SK-N-MC (cell line): ENCODE measurements at regions not wholly inside any gene's neighbourhood (a gene's known extent, or its start where the extent isn't known, plus 50 kb on each side); places are given as distances from the start of the nearest gene placed in this dataset.

Experiments
- DNase-seq: peaks from one replicate; pipeline ENCODE4 v3.0.0-alpha.2; 2011; ENCODE audit warnings: low read depth, low spot score
- H3K27ac ChIP-seq: fragments of 200-600 bp; sonication (generic); 2 replicates; pipeline ENCODE4 v1.5.1; 2016; ENCODE audit warnings: mixed run types
- H3K36me3 ChIP-seq: fragments of 200-600 bp; sonication (generic); 2 replicates; pipeline ENCODE4 v1.6.1; 2017; ENCODE audit warnings: antibody characterized with exemption, low read length, mixed read lengths; ENCODE audit not compliant: insufficient read depth
- H3K4me3 ChIP-seq: fragments of 200-600 bp; sonication (generic); 2 replicates; pipeline ENCODE4 v1.5.1; 2016
- H3K9ac ChIP-seq: fragments of 200-600 bp; sonication (generic); 2 replicates; pipeline ENCODE4 v1.8.0; 2017; ENCODE audit warnings: mixed run types, mixed read lengths; ENCODE audit not compliant: insufficient read length
- H3K9me3 ChIP-seq: fragments of 200-600 bp; sonication (generic); 2 replicates; pipeline ENCODE4 v1.6.1; 2017; ENCODE audit warnings: low read depth, mild to moderate bottlenecking, antibody characterized with exemption, low read length, moderate library complexity, mixed read lengths
- EZH2 ChIP-seq: fragments of 200-600 bp; sonication (generic); IDR thresholded peaks from one replicate; pipeline ENCODE4 v1.6.1; 2017; ENCODE audit warnings: antibody characterized with exemption
- FOXP2 ChIP-seq: optimal IDR thresholded peaks from 2 replicates; pipeline ENCODE3; 2011; ENCODE audit warnings: mild to moderate bottlenecking, moderate library complexity; ENCODE audit not compliant: insufficient read depth; ENCODE audit errors: extremely low read length, control extremely low read depth
- POLR2AphosphoS5 ChIP-seq: IDR thresholded peaks from 2 replicates; pipeline ENCODE4 v1.6.1; 2012; ENCODE audit warnings: mild to moderate bottlenecking, low read depth, low read length, borderline replicate concordance

DNA sequence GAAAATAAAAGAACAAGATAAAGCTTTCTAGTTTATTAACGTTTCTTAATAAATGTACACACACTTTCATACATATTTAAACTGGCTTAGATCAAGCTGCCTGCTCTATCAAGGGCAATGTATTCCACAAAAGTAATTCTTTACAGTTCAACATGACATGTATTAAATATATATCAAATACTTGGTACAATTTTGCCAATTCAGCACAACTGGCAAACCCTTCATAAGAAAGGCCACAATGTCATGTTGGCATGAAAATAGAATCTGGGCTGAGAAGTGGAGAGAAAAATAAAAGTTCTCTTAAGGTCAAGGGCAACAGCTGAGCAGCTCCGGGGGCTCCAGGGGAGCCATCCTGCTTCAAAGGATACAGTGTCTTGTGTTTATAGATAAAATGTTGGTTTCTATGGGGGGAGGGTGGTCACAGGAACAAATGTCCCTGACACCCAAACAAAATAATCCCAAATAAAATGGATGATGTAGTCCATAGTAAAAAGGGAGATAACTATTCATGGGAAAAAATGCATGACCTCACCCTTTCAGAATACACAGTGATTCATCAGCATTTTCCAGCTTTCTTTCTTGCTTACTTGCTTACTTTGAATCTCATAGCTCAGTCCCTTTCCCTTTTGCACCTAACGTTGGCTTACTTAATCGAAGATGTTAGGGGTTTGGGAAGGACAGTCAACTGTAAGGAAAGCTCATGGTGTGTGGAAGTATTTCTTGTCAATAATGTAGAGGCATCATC, 494.9 kb downstream of the NYAP2 start:
- no peaks in the 10 kb centered on the region for H3K9me3 ChIP-seq
- no peak overlapping the region for H3K9ac ChIP-seq
- H3K4me3 ChIP-seq: no peak overlapping the region
- no peaks in the 10 kb centered on the region for H3K36me3 ChIP-seq
- H3K27ac ChIP-seq: no peak overlapping the region
- TF ChIP-seq POLR2AphosphoS5 (no peak), FOXP2 (no peak), EZH2 (no peak)
- no peak for DNase-seq

DNA sequence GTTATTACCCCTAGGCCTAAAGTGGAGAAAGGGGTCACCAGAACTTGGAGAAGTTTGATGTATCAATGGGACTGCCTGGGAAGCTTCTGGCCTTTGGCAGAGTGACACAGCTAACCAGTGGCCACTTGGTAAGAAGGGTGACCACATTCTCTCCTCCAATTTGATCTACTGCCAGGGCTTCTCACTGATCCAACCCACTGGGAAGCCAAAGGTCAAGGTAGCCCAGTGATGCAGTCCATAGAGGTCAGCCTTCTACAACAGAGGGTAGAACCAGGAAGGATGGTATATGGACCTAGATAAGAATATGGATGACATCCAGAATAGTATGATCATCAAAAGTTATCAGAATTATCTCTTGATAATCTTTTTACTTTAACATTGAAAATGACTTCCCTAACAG, 493.6 kb downstream of the NYAP2 start:
- Histone ChIP-seq H3K4me3 (no peak overlapping the region), H3K9ac (no peak overlapping the region), H3K36me3 (no peaks in the 10 kb centered on the region), H3K9me3 (no peaks in the 10 kb centered on the region), H3K27ac (no peak overlapping the region)
- TF ChIP-seq FOXP2: no peak
- DNase-seq: no peak

- Histone ChIP-seq H3K27ac (no peak overlapping the region), H3K9ac (no peak overlapping the region), H3K36me3 (no peaks in the 10 kb centered on the region), H3K4me3 (no peak overlapping the region), H3K9me3 (no peaks in the 10 kb centered on the region)
- no peak for DNase-seq
- no peak for TF ChIP-seq FOXP2
- no peak for TF ChIP-seq POLR2AphosphoS5
- TF ChIP-seq EZH2: no peak
These were observed 492.3 kb downstream of the NYAP2 start for GRCh38 chr2:225891771-225892170.

- no peaks in the 10 kb centered on the region for H3K36me3 ChIP-seq
- H3K9ac ChIP-seq: no peak overlapping the region
- TF ChIP-seq POLR2AphosphoS5 (no peak), FOXP2 (no peak), EZH2 (no peak)
- DNase-seq: no peak
- H3K4me3 ChIP-seq: no peak overlapping the region
- no peaks in the 10 kb centered on the region for H3K9me3 ChIP-seq
- no peak overlapping the region for H3K27ac ChIP-seq
These were observed 491.5 kb downstream of the NYAP2 start for GRCh38 chr2:225891013-225891412.

DNA sequence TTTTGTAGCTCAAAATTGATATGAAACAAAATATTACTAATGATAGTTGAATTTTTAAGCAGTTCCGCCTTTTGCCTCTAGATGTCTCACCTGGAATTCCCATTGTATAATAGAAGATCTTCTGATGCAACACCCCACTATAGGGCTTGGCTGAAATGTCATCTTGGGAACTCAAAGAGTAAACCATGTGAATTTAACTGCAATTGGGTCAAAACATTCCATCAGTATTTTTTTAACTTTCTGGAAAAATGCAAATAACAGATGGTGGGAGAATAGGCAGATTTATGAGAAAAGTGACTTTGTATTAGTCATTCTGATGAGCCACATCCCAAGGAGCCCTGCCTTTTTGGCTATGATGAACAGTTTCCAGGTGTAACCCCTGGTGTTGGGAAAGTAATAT, 489.9 kb downstream of the NYAP2 start:
- DNase-seq: peak; percentile 44
- TF ChIP-seq EZH2: no peak
- TF ChIP-seq POLR2AphosphoS5: no peak
- TF ChIP-seq FOXP2: no peak
- no peak overlapping the region for H3K9ac ChIP-seq
- no peaks in the 10 kb centered on the region for H3K9me3 ChIP-seq
- H3K4me3 ChIP-seq: no peak overlapping the region
- no peak overlapping the region for H3K27ac ChIP-seq
- no peaks in the 10 kb centered on the region for H3K36me3 ChIP-seq

DNA sequence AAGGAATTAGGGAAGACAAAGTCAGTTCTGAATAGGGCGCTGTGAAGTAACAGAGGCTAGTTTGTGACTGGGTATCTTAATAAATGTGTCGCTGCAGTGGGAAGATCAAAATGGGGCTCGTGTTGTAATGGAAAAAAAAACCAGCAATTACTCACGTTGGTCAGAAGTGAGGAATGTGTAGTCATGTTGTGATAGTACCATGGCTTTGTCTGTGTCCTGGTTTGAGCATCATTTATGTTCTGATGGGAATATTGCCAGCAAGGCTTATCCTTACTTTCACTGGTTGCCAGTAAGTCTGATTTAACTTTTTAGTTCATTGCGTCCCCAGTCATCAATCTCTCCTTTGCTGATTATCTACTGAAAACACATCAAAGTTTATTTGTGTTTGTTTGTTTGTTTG, 467.6 kb downstream of the NYAP2 start:
- H3K36me3 ChIP-seq: no peaks in the 10 kb centered on the region
- no peak overlapping the region for H3K4me3 ChIP-seq
- no peak overlapping the region for H3K27ac ChIP-seq
- H3K9ac ChIP-seq: no peak overlapping the region
- no peak for DNase-seq
- no peaks in the 10 kb centered on the region for H3K9me3 ChIP-seq
- TF ChIP-seq POLR2AphosphoS5 (no peak), FOXP2 (no peak), EZH2 (no peak)

DNA sequence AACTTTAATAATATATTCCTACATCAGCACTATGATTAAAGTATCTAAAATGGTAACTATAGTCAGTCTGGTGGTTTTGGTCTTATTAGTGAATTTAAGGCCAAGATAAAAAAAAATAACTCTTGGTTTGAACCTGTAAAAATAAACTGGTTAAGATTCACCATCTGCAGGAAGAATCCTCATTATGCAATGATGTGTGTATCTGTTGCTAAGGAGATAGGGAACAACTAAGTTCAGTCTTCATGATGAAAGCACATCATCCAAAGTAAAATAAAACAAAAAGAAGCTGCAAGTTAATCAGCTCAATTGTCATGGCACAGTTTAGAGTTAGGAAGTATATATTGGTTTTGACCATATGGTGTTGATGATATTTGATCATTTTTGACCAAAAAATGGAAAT, 466.0 kb downstream of the NYAP2 start:
- DNase-seq: no peak
- Histone ChIP-seq H3K9me3 (no peaks in the 10 kb centered on the region), H3K36me3 (no peaks in the 10 kb centered on the region), H3K4me3 (no peak overlapping the region), H3K27ac (no peak overlapping the region), H3K9ac (no peak overlapping the region)
- TF ChIP-seq EZH2 (no peak), FOXP2 (no peak), POLR2AphosphoS5 (no peak)

GRCh38 chr2:225864394-225864793, 464.9 kb downstream of the NYAP2 start:
- TF ChIP-seq EZH2: no peak
- TF ChIP-seq FOXP2: no peak
- no peak for TF ChIP-seq POLR2AphosphoS5
- Histone ChIP-seq H3K36me3 (no peaks in the 10 kb centered on the region), H3K4me3 (no peak overlapping the region), H3K27ac (no peak overlapping the region), H3K9ac (no peak overlapping the region), H3K9me3 (no peaks in the 10 kb centered on the region)
- no peak for DNase-seq

DNA sequence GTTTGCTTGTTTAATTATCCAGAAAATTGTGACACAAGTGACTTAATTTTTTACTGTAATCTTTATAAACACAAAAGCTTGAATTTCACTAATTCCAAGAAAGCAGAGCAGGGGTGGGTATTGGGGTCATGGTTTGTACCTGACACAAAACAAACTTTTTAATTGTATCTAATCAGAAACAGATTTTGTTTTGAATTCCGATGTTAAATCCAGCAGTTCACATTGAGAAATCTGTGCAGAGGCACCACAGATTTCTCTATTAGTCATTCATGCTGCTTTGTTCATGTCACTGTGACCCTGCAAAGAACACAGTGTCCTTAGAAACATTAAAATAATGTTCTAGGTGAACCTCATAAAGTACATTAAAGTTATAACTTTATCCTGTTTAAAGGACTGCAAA, 443.4 kb downstream of the NYAP2 start:
- H3K4me3 ChIP-seq: no peak overlapping the region
- H3K27ac ChIP-seq: no peak overlapping the region
- no peak for DNase-seq
- no peaks in the 10 kb centered on the region for H3K36me3 ChIP-seq
- peak overlapping the region; percentile 13 for H3K9ac ChIP-seq
- TF ChIP-seq POLR2AphosphoS5 (no peak), EZH2 (no peak), FOXP2 (no peak)
- H3K9me3 ChIP-seq: no peaks in the 10 kb centered on the region

GRCh38 chr2:225841314-225841713, 441.8 kb downstream of the NYAP2 start:
- H3K4me3 ChIP-seq: no peak overlapping the region
- H3K27ac ChIP-seq: no peak overlapping the region
- TF ChIP-seq POLR2AphosphoS5: no peak
- no peak for TF ChIP-seq FOXP2
- TF ChIP-seq EZH2: no peak
- H3K9me3 ChIP-seq: no peaks in the 10 kb centered on the region
- H3K36me3 ChIP-seq: no peaks in the 10 kb centered on the region
- DNase-seq: no peak
- no peak overlapping the region for H3K9ac ChIP-seq
